Stimulated activated CD8-positive, alpha-beta memory T cell treated with anti-CD3 and anti-CD28 coated beads, Interleukin-15, amount 100 ng/mL, for 24 hours (primary cell): ENCODE measurements at regions not wholly inside any gene's neighbourhood (a gene's known extent, or its start where the extent isn't known, plus 50 kb on each side); places are given as distances from the start of the nearest gene placed in this dataset.
"Not testable (repeated sequence)": the region's sequence is repeated elsewhere in the genome, so short reads cannot be mapped to it uniquely, and the experiment has no call there.

ENCODE experiments used
- DNase-seq: peaks from one replicate; pipeline ENCODE4 v3.0.0-alpha.2; 2020; ENCODE audit warnings: low read depth

DNA sequence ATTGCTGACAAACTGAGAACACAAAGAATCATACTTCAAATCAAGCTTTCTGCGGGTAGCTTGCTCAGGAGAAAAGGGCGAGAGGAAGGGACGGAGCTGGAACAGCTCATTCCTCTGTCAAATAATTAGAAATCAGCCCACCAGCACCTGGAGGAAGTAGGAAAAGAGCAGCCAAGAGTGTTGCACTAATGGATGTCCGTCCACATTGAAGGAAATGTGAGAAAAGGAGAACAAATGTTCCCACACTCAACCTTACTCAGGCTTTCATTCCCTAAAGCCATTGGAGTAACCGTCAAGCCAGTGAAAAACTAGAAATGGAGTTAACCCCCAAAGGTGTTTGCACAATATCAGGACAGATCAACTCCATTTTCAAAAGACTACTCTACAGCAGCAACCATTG, 233.0 kb upstream of the PRKD1 start:
- no peak for DNase-seq

- DNase-seq: no peak
Observed at GRCh38 chr14:30162066-30162465, 234.4 kb upstream of the PRKD1 start.

GRCh38 chr14:30165255-30165654, 237.6 kb upstream of the PRKD1 start:
- no peak for DNase-seq

DNA sequence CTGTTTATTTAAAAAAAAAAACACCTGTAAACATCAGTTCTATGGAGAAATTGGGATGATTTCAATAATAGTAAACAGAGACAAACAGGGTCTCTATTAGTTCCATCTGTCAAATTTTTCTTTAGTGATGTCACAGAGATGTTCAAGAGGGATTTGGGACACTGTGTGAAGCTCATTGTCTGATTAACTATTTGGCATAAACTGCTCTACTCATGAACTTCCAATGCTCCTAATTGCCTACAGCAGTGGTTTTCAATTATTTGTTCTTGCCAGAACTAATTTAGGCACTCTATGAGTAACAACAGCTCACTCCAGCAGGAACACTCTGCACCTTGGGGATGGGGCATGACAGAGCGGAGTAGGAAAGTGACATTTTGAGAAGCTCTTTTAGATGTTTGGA, 250.1 kb upstream of the PRKD1 start:
- no peak for DNase-seq

DNA sequence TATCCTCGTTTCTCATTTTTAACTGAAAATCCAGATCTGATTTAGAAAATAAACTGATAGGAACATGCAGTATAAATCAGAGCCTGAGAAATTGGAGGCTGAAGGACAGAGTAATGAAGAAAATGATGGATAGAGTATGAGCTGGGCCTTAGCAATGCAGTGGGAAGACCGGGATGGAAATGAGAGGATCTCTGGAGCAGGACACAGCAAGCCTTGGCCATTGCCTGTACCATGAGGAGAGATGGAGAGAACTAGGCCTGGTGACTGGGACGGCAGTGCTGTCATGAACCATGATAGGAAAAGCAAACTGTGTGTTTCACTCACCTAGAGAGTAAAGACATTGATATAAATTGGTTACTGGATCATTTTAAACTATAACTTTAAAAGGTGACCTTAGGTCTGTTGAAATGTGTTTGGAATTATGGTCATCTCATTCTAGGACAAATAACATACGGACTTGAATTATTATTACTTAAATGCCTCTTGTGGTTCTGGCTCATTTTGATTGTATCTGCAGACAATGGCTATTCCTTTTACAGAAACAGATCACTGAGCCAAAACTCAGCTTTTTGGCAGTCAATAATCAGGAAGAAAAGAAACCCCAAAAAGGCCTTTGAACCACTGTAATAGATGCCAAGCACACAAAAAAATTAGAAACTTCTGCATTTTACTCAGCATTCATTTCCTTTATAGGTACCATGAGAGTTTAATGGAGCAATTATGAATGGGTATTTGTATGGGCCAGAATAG, 251.9 kb upstream of the PRKD1 start:
- DNase-seq: no peak

GRCh38 chr14:30180219-30180618, 252.6 kb upstream of the PRKD1 start:
- DNase-seq: no peak

DNA sequence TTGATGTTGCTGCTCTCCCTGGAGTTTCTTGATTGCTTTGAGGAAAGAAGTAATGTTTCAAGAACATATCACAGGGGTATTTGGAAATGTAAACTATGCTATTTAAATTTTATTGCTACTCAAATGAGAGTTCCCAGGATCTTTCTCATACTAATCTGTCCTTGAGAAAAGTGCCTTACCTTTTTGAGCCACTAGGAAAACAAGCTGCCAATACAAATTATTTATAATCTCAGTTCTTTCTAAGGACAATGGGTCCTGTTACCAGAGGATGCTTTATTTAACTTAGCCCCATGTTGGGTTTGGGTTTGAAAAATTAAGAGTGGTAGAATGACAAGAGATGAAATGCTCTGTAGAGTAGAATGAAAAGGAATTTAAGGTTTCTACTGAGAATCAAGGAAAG, 258.2 kb upstream of the PRKD1 start:
- no peak for DNase-seq

GRCh38 chr14:30191639-30192279, 264.1 kb upstream of the PRKD1 start:
- DNase-seq: no peak

- no peak for DNase-seq
Observed at GRCh38 chr14:30193101-30193500, 265.5 kb upstream of the PRKD1 start.

DNA sequence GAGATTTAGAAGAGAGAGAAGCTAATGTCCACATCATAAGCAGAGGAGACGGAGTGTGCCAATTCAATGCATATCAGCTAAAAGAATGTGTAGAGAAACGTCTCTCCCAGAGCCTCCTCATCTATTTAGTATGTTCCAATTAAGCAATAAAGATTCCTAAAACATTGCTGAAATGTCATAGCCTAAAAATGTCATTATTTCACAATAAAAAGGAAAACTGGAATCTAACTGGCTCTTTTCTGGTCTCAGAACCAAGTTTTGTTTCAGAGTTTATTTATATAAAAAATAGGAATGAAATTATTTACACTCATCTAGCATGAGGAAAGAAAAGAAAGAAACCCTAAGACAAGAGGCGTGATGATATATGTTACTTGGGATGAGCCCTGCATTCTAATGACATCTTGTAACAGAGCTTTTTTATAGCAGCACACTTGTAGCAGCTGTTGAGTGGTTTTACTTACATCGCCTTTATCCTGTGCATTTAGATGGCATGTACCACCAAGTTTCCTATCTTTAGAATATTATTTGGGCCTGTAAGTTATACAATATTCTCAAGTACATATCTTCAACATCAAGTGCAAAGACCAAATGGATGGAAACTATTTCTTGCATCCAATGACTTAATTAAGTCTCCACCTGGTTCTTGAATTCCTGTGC, 266.3 kb upstream of the PRKD1 start:
- no peak for DNase-seq

DNA sequence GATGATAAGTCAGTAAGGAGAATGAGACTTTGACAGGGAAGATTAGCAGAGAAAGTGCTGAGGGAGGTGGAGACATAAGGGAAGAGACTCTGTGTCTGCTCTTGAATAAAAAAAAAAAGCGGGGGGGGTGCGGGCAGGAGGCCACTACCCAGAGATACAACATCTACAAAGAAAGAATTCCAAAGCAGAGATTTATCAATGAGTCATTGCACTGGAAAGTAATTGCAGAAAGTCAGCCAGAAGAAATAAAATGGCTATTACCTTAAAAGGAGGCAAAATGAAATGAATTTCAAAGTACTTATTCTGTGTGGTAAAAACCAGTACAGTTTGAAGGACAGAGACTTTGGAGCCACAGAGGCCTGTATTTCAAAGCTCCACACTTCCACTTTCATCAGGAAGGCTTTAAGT, 267.1 kb upstream of the PRKD1 start:
- DNase-seq: no peak

DNA sequence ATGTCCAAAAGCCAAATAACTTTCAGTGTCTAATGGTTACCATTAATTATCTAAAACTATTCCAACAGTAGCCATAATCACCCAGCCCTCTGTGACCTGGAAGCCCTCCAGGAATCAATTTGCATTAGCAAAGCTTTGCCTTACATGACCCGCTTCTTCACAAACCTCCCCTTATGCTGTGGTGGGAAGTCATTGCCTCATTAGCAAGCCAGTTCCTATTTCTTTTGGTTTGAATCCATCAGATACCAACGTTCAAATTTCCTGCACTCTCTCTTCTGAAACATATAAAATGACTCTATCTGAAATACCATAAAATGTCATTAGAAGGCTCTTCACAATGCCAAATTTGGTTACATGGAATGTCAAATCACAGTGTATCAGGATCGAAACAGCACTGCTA, 268.3 kb upstream of the PRKD1 start:
- no peak for DNase-seq

GRCh38 chr14:30196861-30197260, 269.2 kb upstream of the PRKD1 start:
- no peak for DNase-seq

- not testable (repeated sequence) for DNase-seq
Observed at GRCh38 chr14:30198720-30199119, 271.1 kb upstream of the PRKD1 start.

DNA sequence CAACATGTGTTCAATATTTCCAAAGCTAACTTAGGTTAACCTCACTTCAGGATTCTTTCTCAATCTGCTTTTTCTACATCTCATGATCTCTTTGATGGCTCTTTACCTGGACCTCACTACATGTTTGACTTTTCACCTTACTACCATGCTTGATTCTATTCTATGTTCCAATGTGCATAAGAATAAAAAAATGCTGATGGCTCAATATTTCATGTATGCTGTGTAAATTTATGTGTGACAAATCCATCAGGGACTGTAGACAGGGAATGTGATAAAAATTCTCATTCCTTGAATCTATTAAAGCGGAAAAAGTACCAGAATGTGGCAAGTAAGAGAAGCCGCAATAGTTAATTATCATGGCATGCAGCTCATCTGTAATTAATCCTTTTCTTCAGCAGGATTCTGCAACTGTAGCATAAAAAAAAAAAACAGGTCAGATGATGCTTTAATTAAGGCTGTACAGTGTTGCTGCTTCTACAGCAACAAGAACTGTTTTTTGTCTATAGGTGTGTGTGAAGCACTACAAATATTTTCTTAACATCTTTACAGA, 276.9 kb upstream of the PRKD1 start:
- DNase-seq: no peak

- no peak for DNase-seq
Observed at GRCh38 chr14:30209136-30209535, 281.5 kb upstream of the PRKD1 start.

DNA sequence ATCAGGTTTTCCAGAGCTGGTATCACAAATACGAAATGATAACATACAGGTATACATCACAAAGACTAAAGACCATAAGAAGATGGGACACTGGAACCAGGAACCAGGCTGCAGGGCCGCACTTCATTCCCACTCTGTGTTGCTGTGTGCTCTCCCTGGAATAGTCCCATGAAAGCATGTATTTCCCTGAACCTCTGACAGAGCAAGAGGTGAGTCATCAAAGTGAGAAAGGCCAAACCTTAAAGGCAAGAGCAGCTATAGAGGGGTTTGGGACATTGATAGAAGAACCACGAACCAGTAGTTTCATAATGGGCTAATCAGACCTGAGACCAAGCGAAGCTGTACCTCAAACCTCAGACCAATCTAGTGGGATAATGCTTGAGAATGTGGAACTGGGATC, 283.0 kb upstream of the PRKD1 start:
- DNase-seq: no peak

GRCh38 chr14:30211326-30211725, 283.7 kb upstream of the PRKD1 start:
- DNase-seq: no peak

- DNase-seq: no peak
Observed at GRCh38 chr14:30214014-30214413, 286.4 kb upstream of the PRKD1 start.

DNA sequence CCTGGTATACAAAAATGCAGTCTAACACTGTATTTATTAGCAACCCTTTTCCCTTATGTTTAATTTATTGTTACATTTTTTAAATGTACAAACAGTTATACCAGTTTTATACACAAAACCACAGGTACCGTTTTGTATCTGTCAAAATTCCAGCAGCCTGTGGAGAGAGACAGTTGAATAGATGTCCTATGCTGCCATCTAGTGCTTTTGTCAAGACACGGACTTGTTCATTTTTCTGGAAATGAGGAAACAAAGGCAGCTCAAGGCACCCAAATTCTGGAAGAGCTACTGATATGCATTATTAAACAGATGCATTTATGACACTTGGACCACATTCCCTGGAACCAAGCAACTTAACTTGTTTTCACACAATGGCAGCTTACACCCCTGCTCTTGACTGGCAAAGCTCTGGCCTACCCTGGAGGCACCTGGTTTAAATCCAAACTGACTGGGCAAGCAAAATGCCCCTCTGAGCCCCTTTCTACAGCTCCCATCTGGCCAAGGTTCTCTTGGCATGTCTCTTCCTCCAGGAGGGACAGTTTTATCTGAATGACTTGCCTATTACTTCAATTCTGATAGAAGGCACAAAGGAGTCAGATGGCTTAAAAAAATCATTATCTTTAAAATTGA, 286.9 kb upstream of the PRKD1 start:
- DNase-seq: no peak

GRCh38 chr14:30218907-30219306, 291.3 kb upstream of the PRKD1 start:
- no peak for DNase-seq

DNA sequence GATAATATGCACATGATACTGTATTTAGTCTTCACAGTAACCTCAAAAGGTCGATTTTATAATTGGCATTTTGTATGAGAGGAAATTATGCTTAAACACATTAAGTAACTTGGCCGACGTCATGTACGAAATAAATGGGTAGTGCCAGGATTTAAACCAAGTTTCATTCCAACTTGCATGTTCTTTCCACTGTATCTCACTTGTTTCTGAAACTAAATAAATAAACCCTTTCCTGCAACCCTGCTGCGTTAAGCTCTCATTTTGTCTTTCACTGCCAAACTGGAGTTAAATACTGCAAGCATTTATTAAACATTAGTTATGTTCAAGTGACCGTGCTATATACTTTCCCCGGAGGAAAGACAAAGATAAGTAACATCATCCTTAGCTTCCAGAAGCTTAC, 293.9 kb upstream of the PRKD1 start:
- DNase-seq: no peak

DNA sequence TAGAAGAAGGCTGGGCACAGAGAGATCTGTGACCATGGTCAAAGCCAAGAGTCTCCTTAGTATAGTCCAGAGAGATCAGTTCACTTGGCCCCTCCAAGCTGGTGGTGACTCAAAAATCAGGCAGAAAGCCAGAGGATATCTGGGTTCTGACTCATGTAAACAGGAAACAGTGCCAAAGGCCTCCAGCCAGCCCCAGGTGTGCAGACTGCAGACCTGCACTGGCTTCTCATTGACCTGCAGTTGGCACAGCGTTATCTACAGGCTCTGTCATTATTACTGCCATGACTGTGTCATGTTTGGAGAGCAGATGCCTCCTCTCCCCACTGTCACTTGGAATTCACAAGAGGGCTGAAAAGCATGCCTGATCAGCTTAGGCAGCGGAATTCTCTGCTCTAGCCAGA, 295.7 kb upstream of the PRKD1 start:
- no peak for DNase-seq
